ENCODE measurements at regions not wholly inside any gene's neighbourhood (a gene's known extent, or its start where the extent isn't known, plus 50 kb on each side); places are given as distances from the start of the nearest gene placed in this dataset.

GRCh38 chr6:113631666-113632065 lies 225.5 kb upstream of the MARCKS start:
- TF ChIP-seq ZFX (IDR thresholded peaks at IDR 0.05): no peak
- TF ChIP-seq CEBPB (IDR thresholded peaks at IDR 0.05; ENCODE audit: low read depth): no peak
- TF ChIP-seq, protein P1, sequence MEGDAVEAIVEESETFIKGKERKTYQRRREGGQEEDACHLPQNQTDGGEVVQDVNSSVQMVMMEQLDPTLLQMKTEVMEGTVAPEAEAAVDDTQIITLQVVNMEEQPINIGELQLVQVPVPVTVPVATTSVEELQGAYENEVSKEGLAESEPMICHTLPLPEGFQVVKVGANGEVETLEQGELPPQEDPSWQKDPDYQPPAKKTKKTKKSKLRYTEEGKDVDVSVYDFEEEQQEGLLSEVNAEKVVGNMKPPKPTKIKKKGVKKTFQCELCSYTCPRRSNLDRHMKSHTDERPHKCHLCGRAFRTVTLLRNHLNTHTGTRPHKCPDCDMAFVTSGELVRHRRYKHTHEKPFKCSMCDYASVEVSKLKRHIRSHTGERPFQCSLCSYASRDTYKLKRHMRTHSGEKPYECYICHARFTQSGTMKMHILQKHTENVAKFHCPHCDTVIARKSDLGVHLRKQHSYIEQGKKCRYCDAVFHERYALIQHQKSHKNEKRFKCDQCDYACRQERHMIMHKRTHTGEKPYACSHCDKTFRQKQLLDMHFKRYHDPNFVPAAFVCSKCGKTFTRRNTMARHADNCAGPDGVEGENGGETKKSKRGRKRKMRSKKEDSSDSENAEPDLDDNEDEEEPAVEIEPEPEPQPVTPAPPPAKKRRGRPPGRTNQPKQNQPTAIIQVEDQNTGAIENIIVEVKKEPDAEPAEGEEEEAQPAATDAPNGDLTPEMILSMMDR (IDR thresholded peaks at IDR 0.05 in 2 of 3, conservative IDR thresholded peaks at IDR 0.05 in 1 of 3; ENCODE audit: borderline replicate concordance in 1 of 3, insufficient read depth in 1 of 3, low read depth in 2 of 3, low read length in 2 of 3): no peak
- TF ChIP-seq EZH2 (IDR thresholded peaks at IDR 0.05): no peak
- TF ChIP-seq, protein P2, sequence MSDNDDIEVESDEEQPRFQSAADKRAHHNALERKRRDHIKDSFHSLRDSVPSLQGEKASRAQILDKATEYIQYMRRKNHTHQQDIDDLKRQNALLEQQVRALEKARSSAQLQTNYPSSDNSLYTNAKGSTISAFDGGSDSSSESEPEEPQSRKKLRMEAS (IDR thresholded peaks at IDR 0.05): no peak
- TF ChIP-seq SIN3A (IDR thresholded peaks at IDR 0.05; ENCODE audit: low read depth): no peak
